ENCODE measurements at regions not wholly inside any gene's neighbourhood (a gene's known extent, or its start where the extent isn't known, plus 50 kb on each side); places are given as distances from the start of the nearest gene placed in this dataset.

GRCh38 chr20:22447447-22447778 lies 137.0 kb downstream of the FOXA2 start:
- Histone ChIP-seq H3K4me1 (no peaks in the 10 kb centered on the region), H3K36me3 (no peaks in the 10 kb centered on the region), H3K4me3 (no peak overlapping the region), H3K27ac (no peak overlapping the region), H3K9me3 (no peaks in the 10 kb centered on the region), H3K27me3 (no peaks in the 10 kb centered on the region)
- no peak for TF ChIP-seq POLR2AphosphoS5 (IDR thresholded peaks at IDR 0.05; ENCODE audit: insufficient read depth in 1 of 2, low read depth in 1 of 2)
- intact Hi-C loops (cut with DNase I): no loop called here
- no peak for DNase-seq (ENCODE audit: extremely low spot score in 2 of 2)

GRCh38 chr20:22446613-22447446 lies 137.5 kb downstream of the FOXA2 start:
- Histone ChIP-seq H3K27me3 (no peaks in the 10 kb centered on the region), H3K4me3 (no peak overlapping the region), H3K36me3 (no peaks in the 10 kb centered on the region), H3K4me1 (no peaks in the 10 kb centered on the region), H3K9me3 (no peaks in the 10 kb centered on the region), H3K27ac (no peak overlapping the region)
- intact Hi-C loops (cut with DNase I): no loop called here
- TF ChIP-seq CTCF (IDR thresholded peaks at IDR 0.05) (no peak), POLR2AphosphoS5 (IDR thresholded peaks at IDR 0.05; ENCODE audit: insufficient read depth in 1 of 2, low read depth in 1 of 2) (no peak)
- no peak for DNase-seq (ENCODE audit: extremely low spot score in 2 of 2)

- Histone ChIP-seq H3K4me1 (no peaks in the 10 kb centered on the region), H3K27ac (no peak overlapping the region), H3K36me3 (no peaks in the 10 kb centered on the region), H3K4me3 (no peak overlapping the region), H3K9me3 (no peaks in the 10 kb centered on the region), H3K27me3 (no peaks in the 10 kb centered on the region)
- TF ChIP-seq CTCF (IDR thresholded peaks at IDR 0.05) (no peak), POLR2AphosphoS5 (IDR thresholded peaks at IDR 0.05; ENCODE audit: insufficient read depth in 1 of 2, low read depth in 1 of 2) (no peak), POLR2A (IDR thresholded peaks at IDR 0.05) (no peak)
- intact Hi-C loops (cut with DNase I): no loop called here
- no peak for DNase-seq (ENCODE audit: extremely low spot score in 2 of 2)
These were observed 142.1 kb downstream of the FOXA2 start for GRCh38 chr20:22442318-22442717.

- Histone ChIP-seq H3K27me3 (no peaks in the 10 kb centered on the region), H3K4me3 (no peak overlapping the region), H3K36me3 (no peaks in the 10 kb centered on the region), H3K9me3 (no peaks in the 10 kb centered on the region), H3K27ac (no peak overlapping the region), H3K4me1 (no peaks in the 10 kb centered on the region)
- intact Hi-C loops (cut with DNase I): no loop called here
- TF ChIP-seq CTCF (IDR thresholded peaks at IDR 0.05) (no peak), POLR2AphosphoS5 (IDR thresholded peaks at IDR 0.05; ENCODE audit: insufficient read depth in 1 of 2, low read depth in 1 of 2) (no peak), POLR2A (IDR thresholded peaks at IDR 0.05) (no peak)
- no peak for DNase-seq (ENCODE audit: extremely low spot score in 2 of 2)
These were observed 145.4 kb downstream of the FOXA2 start for GRCh38 chr20:22438926-22439325.

GRCh38 chr20:22438346-22438745 lies 146.0 kb downstream of the FOXA2 start:
- Histone ChIP-seq H3K9me3 (no peaks in the 10 kb centered on the region), H3K4me1 (no peaks in the 10 kb centered on the region), H3K27me3 (no peaks in the 10 kb centered on the region), H3K27ac (no peak overlapping the region), H3K4me3 (no peak overlapping the region), H3K36me3 (no peaks in the 10 kb centered on the region)
- intact Hi-C loops (cut with DNase I): no loop called here
- no peak for DNase-seq (ENCODE audit: extremely low spot score in 2 of 2)
- no peak for TF ChIP-seq CTCF (IDR thresholded peaks at IDR 0.05)
- TF ChIP-seq POLR2A (IDR thresholded peaks at IDR 0.05): no peak
- no peak for TF ChIP-seq POLR2AphosphoS5 (IDR thresholded peaks at IDR 0.05; ENCODE audit: insufficient read depth in 1 of 2, low read depth in 1 of 2)

Measured in vagina (tissue), 2 donors.